ENCODE measurements at regions not wholly inside any gene's neighbourhood (a gene's known extent, or its start where the extent isn't known, plus 50 kb on each side); places are given as distances from the start of the nearest gene placed in this dataset.

GRCh38 chr13:84641491-84641890 is 759.2 kb upstream of the SLITRK1 start:
- WGBS (ENCODE audit: insufficient coverage) = no CpG with 5 or more reads among the region's 1 CpG
- no peak overlapping the region for H3K27ac Mint-ChIP-seq
- Histone ChIP-seq H2AFZ (ENCODE audit: insufficient read depth, low read depth, low read length, poor library complexity, severe bottlenecking) (no peak overlapping the region), H3K4me2 (replicated peaks; ENCODE audit: low read depth, low read length, poor library complexity, severe bottlenecking) (no peak overlapping the region), H3K9me3 (ENCODE audit: control extremely low read depth in 1 of 3, control insufficient read depth in 2 of 3, insufficient read depth in 1 of 3, low read length in 2 of 3) (no peaks in the 10 kb centered on the region), H3K27ac (ENCODE audit: low read length in 2 of 2) (no peak overlapping the region), H4K20me1 (ENCODE audit: control insufficient read depth, insufficient read depth, low read length, poor library complexity, severe bottlenecking) (no peaks in the 10 kb centered on the region), H3K36me3 (replicated peaks in 1 of 2; ENCODE audit: control extremely low read depth in 1 of 2, control insufficient read depth in 1 of 2, extremely low read depth in 1 of 2, insufficient read depth in 2 of 2, low read length in 1 of 2) (no peaks in the 10 kb centered on the region), H3K4me1 (ENCODE audit: control insufficient read depth in 2 of 2, insufficient read depth in 2 of 2, low read length in 2 of 2) (no peaks in the 10 kb centered on the region), H3K4me3 (ENCODE audit: control extremely low read depth in 1 of 5, extremely low read depth in 1 of 5, insufficient read depth in 1 of 5, low read depth in 2 of 5, low read length in 4 of 5) (no peak overlapping the region), H3K79me2 (ENCODE audit: control insufficient read depth, insufficient read depth, low read length) (no peaks in the 10 kb centered on the region), H3K27me3 (replicated peaks in 1 of 4; ENCODE audit: control extremely low read depth in 1 of 4, control insufficient read depth in 3 of 4, insufficient read depth in 4 of 4, low read length in 3 of 4) (no peaks in the 10 kb centered on the region), H3K9ac (ENCODE audit: low read length) (no peak overlapping the region)
- TF ChIP-seq EZH2 (IDR thresholded peaks at IDR 0.05; ENCODE audit: borderline replicate concordance, insufficient read depth, low read depth, low read length, poor library complexity, severe bottlenecking) = no peak
- TF ChIP-seq, protein P1, sequence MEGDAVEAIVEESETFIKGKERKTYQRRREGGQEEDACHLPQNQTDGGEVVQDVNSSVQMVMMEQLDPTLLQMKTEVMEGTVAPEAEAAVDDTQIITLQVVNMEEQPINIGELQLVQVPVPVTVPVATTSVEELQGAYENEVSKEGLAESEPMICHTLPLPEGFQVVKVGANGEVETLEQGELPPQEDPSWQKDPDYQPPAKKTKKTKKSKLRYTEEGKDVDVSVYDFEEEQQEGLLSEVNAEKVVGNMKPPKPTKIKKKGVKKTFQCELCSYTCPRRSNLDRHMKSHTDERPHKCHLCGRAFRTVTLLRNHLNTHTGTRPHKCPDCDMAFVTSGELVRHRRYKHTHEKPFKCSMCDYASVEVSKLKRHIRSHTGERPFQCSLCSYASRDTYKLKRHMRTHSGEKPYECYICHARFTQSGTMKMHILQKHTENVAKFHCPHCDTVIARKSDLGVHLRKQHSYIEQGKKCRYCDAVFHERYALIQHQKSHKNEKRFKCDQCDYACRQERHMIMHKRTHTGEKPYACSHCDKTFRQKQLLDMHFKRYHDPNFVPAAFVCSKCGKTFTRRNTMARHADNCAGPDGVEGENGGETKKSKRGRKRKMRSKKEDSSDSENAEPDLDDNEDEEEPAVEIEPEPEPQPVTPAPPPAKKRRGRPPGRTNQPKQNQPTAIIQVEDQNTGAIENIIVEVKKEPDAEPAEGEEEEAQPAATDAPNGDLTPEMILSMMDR (IDR thresholded peaks at IDR 0.05) = no peak
- H3K9me3 Mint-ChIP-seq (ENCODE audit: insufficient read depth) = peaks cover 11% of the 10 kb centered on the region
- DNase-seq (no peak), ATAC-seq (ENCODE audit: low read depth) (no peak)
- H3K4me1 Mint-ChIP-seq = no peaks in the 10 kb centered on the region
- intact Hi-C loops (cut with micrococcal nuclease) = no loop called here
- no peak overlapping the region for H3K4me3 Mint-ChIP-seq
- POLR2A ChIA-PET = no interaction called here
- CTCF ChIA-PET = no interaction called here
- no peaks in the 10 kb centered on the region for H3K27me3 Mint-ChIP-seq

DNA sequence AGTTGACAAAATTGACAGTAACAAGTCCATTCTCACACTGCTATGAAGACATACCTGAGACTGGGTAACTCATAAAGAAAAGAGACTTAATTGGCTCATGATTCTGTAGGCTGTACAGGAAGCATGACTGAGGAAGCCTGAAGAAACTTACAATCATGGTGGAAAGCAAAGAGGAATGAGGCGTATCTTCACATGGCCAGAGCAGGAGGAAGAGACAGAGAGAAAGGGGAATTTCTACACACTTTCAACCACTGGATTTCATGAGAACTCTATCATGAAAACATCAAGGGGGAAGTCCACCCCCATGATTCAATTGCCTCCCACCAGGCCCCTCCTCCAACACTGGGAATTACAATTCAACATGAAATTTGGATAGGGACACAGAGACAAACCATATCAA is 758.4 kb upstream of the SLITRK1 start:
- Mint-ChIP-seq H3K27ac (no peak overlapping the region), H3K4me3 (no peak overlapping the region), H3K27me3 (no peaks in the 10 kb centered on the region), H3K4me1 (no peaks in the 10 kb centered on the region), H3K9me3 (ENCODE audit: insufficient read depth) (peaks cover 10% of the 10 kb centered on the region)
- no peaks in the 10 kb centered on the region for H3K27me3 ChIP-seq (replicated peaks in 1 of 4; ENCODE audit: control extremely low read depth in 1 of 4, control insufficient read depth in 3 of 4, insufficient read depth in 4 of 4, low read length in 3 of 4)
- no peak overlapping the region for H3K9ac ChIP-seq (ENCODE audit: low read length)
- ChIA-PET CTCF (no interaction called here), POLR2A (no interaction called here)
- intact Hi-C loops (cut with micrococcal nuclease) = no loop called here
- H3K36me3 ChIP-seq (replicated peaks in 1 of 2; ENCODE audit: control extremely low read depth in 1 of 2, control insufficient read depth in 1 of 2, extremely low read depth in 1 of 2, insufficient read depth in 2 of 2, low read length in 1 of 2) = no peaks in the 10 kb centered on the region
- H3K4me1 ChIP-seq (ENCODE audit: control insufficient read depth in 2 of 2, insufficient read depth in 2 of 2, low read length in 2 of 2) = no peaks in the 10 kb centered on the region
- H3K4me3 ChIP-seq (ENCODE audit: control extremely low read depth in 1 of 5, extremely low read depth in 1 of 5, insufficient read depth in 1 of 5, low read depth in 2 of 5, low read length in 4 of 5) = no peak overlapping the region
- no peak for TF ChIP-seq EZH2 (IDR thresholded peaks at IDR 0.05; ENCODE audit: borderline replicate concordance, insufficient read depth, low read depth, low read length, poor library complexity, severe bottlenecking)
- TF ChIP-seq, protein P1 (IDR thresholded peaks at IDR 0.05) = no peak
- no peak overlapping the region for H3K4me2 ChIP-seq (replicated peaks; ENCODE audit: low read depth, low read length, poor library complexity, severe bottlenecking)
- no CpG with 5 or more reads among the region's 1 CpG for WGBS (ENCODE audit: insufficient coverage)
- H2AFZ ChIP-seq (ENCODE audit: insufficient read depth, low read depth, low read length, poor library complexity, severe bottlenecking) = no peak overlapping the region
- H3K79me2 ChIP-seq (ENCODE audit: control insufficient read depth, insufficient read depth, low read length) = no peaks in the 10 kb centered on the region
- H3K27ac ChIP-seq (ENCODE audit: low read length in 2 of 2) = no peak overlapping the region
- DNase-seq (no peak), ATAC-seq (ENCODE audit: low read depth) (no peak)
- H3K9me3 ChIP-seq (ENCODE audit: control extremely low read depth in 1 of 3, control insufficient read depth in 2 of 3, insufficient read depth in 1 of 3, low read length in 2 of 3) = peaks cover 0 to 1% (median 0%) of the 10 kb centered on the region in 3 donors
- no peaks in the 10 kb centered on the region for H4K20me1 ChIP-seq (ENCODE audit: control insufficient read depth, insufficient read depth, low read length, poor library complexity, severe bottlenecking)

Data from B cell (primary cell).